SK-N-SH (cell line): ENCODE measurements at regions not wholly inside any gene's neighbourhood (a gene's known extent, or its start where the extent isn't known, plus 50 kb on each side); places are given as distances from the start of the nearest gene placed in this dataset.
A peak's percentile ranks its signal among the peaks of the same experiment; 100 is the strongest.

ENCODE experiments used
- CTCF ChIA-PET: fragments of 300-600, 350-600 bp; formaldehyde crosslinking; extraction: SDS; loops from one replicate; lab custom pipeline; 2021; lab: Yijun Ruan, JAX
- POLR2A ChIA-PET: fragments of 350-600 bp; sonication (Branson Sonifier 250); formaldehyde crosslinking; extraction: SDS; loops from one replicate; lab custom pipeline; 2020; ENCODE audit warnings: antibody characterized with exemption, inconsistent platforms; lab: Yijun Ruan, JAX
- DNase-seq: peaks from one replicate; pipeline ENCODE4 v3.0.0; 2012
- H2AFZ ChIP-seq: fragments of 200-600 bp; sonication (generic); 2 replicates; pipeline ENCODE4 v1.8.1; 2016; ENCODE audit warnings: antibody characterized with exemption, mild to moderate bottlenecking, low read depth
- H3F3A ChIP-seq: fragments of 200-600 bp; sonication (generic); replicated peaks from 2 replicates; pipeline ENCODE3; 2016; ENCODE audit warnings: antibody characterized with exemption, mild to moderate bottlenecking; ENCODE audit not compliant: insufficient read depth
- H3K27ac ChIP-seq, 2 experiments: fragments of 200-500 bp in 1 of 2; fragments of 200-600 bp in 1 of 2; sonication (Bioruptor generic) in 1 of 2; sonication (generic), shearing (Covaris generic) in 1 of 2; 2 replicates each; pipeline versions ENCODE4 v1.5.1 to v1.6.1; 2014 to 2016; ENCODE audit warnings: low read depth in 2 of 2, inconsistent platforms in 1 of 2, low read length in 1 of 2, mild to moderate bottlenecking in 1 of 2, mixed read lengths in 1 of 2
- H3K27me3 ChIP-seq: fragments of 200-600 bp; sonication (generic), shearing (Covaris generic); 2 replicates; pipeline ENCODE4 v1.6.1; 2016; ENCODE audit warnings: mixed run types; ENCODE audit not compliant: insufficient read depth
- H3K36me3 ChIP-seq, 2 experiments: fragments of 200-500 bp in 1 of 2; fragments of 200-600 bp in 1 of 2; sonication (Bioruptor generic) in 1 of 2; sonication (generic) in 1 of 2; replicated peaks in 1 of 2; 2 replicates each; pipeline versions ENCODE3 to v1.5.1; 2014 to 2016; ENCODE audit warnings: low read length in 1 of 2, mild to moderate bottlenecking in 1 of 2; ENCODE audit not compliant: insufficient read depth in 2 of 2, control insufficient read depth in 1 of 2
- H3K4me1 ChIP-seq, 2 experiments: fragments of 200-500 bp in 1 of 2; fragments of 200-600 bp in 1 of 2; sonication (Bioruptor generic) in 1 of 2; sonication (generic), shearing (Covaris generic) in 1 of 2; 2 replicates each; pipeline versions ENCODE4 v1.5.1 to v1.6.1; 2014 to 2016; ENCODE audit warnings: low read depth in 1 of 2, low read length in 1 of 2, mixed run types in 1 of 2; ENCODE audit not compliant: insufficient read depth in 2 of 2, control insufficient read depth in 1 of 2
- H3K4me2 ChIP-seq: fragments of 200-600 bp; sonication (generic), shearing (Covaris generic); 2 replicates; pipeline ENCODE4 v1.6.1; 2017; ENCODE audit warnings: mixed run types
- H3K4me3 ChIP-seq, 2 experiments: fragments of 200-500 bp in 1 of 2; fragments of 200-600 bp in 1 of 2; sonication (Bioruptor generic) in 1 of 2; sonication (generic), shearing (Covaris generic) in 1 of 2; 2 replicates each; pipeline versions ENCODE4 v1.5.1 to v1.8.1; 2014 to 2016; ENCODE audit warnings: low read depth in 2 of 2, inconsistent platforms in 1 of 2, low read length in 1 of 2, mild to moderate bottlenecking in 1 of 2, mixed read lengths in 1 of 2, moderate library complexity in 1 of 2
- H3K79me2 ChIP-seq: fragments of 200-600 bp; sonication (generic); 2 replicates; pipeline ENCODE4 v1.8.1; 2017; ENCODE audit warnings: mild to moderate bottlenecking; ENCODE audit not compliant: insufficient read depth
- H3K9ac ChIP-seq: fragments of 200-600 bp; sonication (generic); 2 replicates; pipeline ENCODE4 v1.6.1; 2017; ENCODE audit warnings: mixed run types
- H3K9me2 ChIP-seq: fragments of 200-600 bp; sonication (generic); 2 replicates; pipeline ENCODE4 v1.6.1; 2017; ENCODE audit warnings: mixed run types
- H3K9me3 ChIP-seq: fragments of 200-600 bp; sonication (generic); 2 replicates; pipeline ENCODE4 v1.6.1; 2017; ENCODE audit warnings: mixed run types, mild to moderate bottlenecking, moderate library complexity
- H4K20me1 ChIP-seq: fragments of 200-600 bp; sonication (generic); 2 replicates; pipeline ENCODE4 v1.6.1; 2017; ENCODE audit warnings: mild to moderate bottlenecking, mixed run types; ENCODE audit not compliant: insufficient read depth
- CTCF ChIP-seq: fragments of 200-600 bp; sonication (generic); IDR thresholded peaks from 2 replicates; pipeline ENCODE4 v1.6.1; 2017; ENCODE audit warnings: antibody characterized with exemption, mild to moderate bottlenecking, moderate library complexity
- ELF1 ChIP-seq: IDR thresholded peaks from 2 replicates; pipeline ENCODE4 v1.4.0; 2012
- FOXM1 ChIP-seq: IDR thresholded peaks from 2 replicates; pipeline ENCODE4 v1.4.0; 2012; ENCODE audit warnings: low read depth, mild to moderate bottlenecking
- GABPA ChIP-seq: IDR thresholded peaks from 2 replicates; pipeline ENCODE4 v1.4.0; 2012; ENCODE audit warnings: low read depth, mild to moderate bottlenecking
- MEF2A ChIP-seq: IDR thresholded peaks from 2 replicates; pipeline ENCODE4 v1.4.0; 2012; ENCODE audit warnings: low read depth, borderline replicate concordance
- NFIC ChIP-seq: IDR thresholded peaks from 2 replicates; pipeline ENCODE4 v1.4.0; 2012; ENCODE audit warnings: borderline replicate concordance
- PBX3 ChIP-seq: IDR thresholded peaks from 2 replicates; pipeline ENCODE4; 2012
- RAD21 ChIP-seq: IDR thresholded peaks from 2 replicates; pipeline ENCODE4 v1.6.1; 2012; ENCODE audit warnings: mild to moderate bottlenecking, low read length
- RCOR1 ChIP-seq: fragments of 150-350 bp; IDR thresholded peaks from 2 replicates; pipeline ENCODE4 v1.6.1; 2017; ENCODE audit warnings: antibody characterized with exemption, low read length
- REST ChIP-seq: IDR thresholded peaks from 2 replicates; pipeline ENCODE4 v1.6.1; 2012; ENCODE audit warnings: mild to moderate bottlenecking, low read depth, low read length, moderate library complexity
- SIN3A ChIP-seq: IDR thresholded peaks from 2 replicates; pipeline ENCODE4 v1.6.1; 2012; ENCODE audit warnings: low read depth, mild to moderate bottlenecking, low read length, moderate library complexity, borderline replicate concordance
- SMC3 ChIP-seq: IDR thresholded peaks from 2 replicates; pipeline ENCODE4 v1.6.1; 2012; ENCODE audit warnings: low read depth, low read length, improper control_type of control experiment
- TAF1 ChIP-seq: IDR thresholded peaks from 2 replicates; pipeline ENCODE4 v1.6.1; 2012; ENCODE audit warnings: low read depth, mild to moderate bottlenecking, low read length, moderate library complexity, borderline replicate concordance
- YY1 ChIP-seq: IDR thresholded peaks from 2 replicates; pipeline ENCODE4 v1.4.0; 2012; ENCODE audit warnings: low read depth, mild to moderate bottlenecking

- Histone ChIP-seq H3F3A (no peaks in the 10 kb centered on the region), H3K4me2 (no peak overlapping the region), H3K9ac (no peak overlapping the region), H3K79me2 (no peaks in the 10 kb centered on the region), H3K4me3 (no peak overlapping the region), H3K27ac (no peak overlapping the region), H4K20me1 (no peaks in the 10 kb centered on the region), H3K36me3 (no peaks in the 10 kb centered on the region), H3K9me3 (no peaks in the 10 kb centered on the region), H2AFZ (no peak overlapping the region), H3K27me3 (no peaks in the 10 kb centered on the region), H3K9me2 (no peaks in the 10 kb centered on the region), H3K4me1 (peaks cover 0 to 7% of the 10 kb centered on the region in 2 experiments; a peak in 2 of 4 replicates)
- TF ChIP-seq TAF1 (no peak), PBX3 (no peak), SMC3 (peak; percentile 54), RCOR1 (no peak), RAD21 (peak; percentile 49), MEF2A (no peak), FOXM1 (no peak), SIN3A (no peak), YY1 (no peak), NFIC (no peak), REST (no peak), ELF1 (no peak), CTCF (peak; percentile 57), GABPA (no peak)
- DNase-seq: no peak
- ChIA-PET CTCF (interaction anchor here (1.1 to 1.7 kb wide), 3 partner anchors 93 to 586 kb away, joined by 3 to 7 read pairs (median 3); no protein-coding TSS in a partner anchor), POLR2A (no interaction called here)
Measured at GRCh38 chr5:74056789-74057164, 430.8 kb downstream of the ARHGEF28 start.
